ENCODE measurements at regions not wholly inside any gene's neighbourhood (a gene's known extent, or its start where the extent isn't known, plus 50 kb on each side); places are given as distances from the start of the nearest gene placed in this dataset.

- in situ Hi-C loops (cut with HindIII; ENCODE audit: low sequenced_read_pairs): no loop called here
- DNase-seq (ENCODE audit: low spot score): no peak
Measured at GRCh38 chr11:116177521-116178210, 595.1 kb downstream of the BUD13 start.

- in situ Hi-C loops (cut with HindIII; ENCODE audit: low sequenced_read_pairs): no loop called here
- no peak for DNase-seq (ENCODE audit: low spot score)
Measured at GRCh38 chr11:116176484-116177005, 596.2 kb downstream of the BUD13 start.

- DNase-seq (ENCODE audit: low spot score): peak; percentile 80
- in situ Hi-C loops (cut with HindIII; ENCODE audit: low sequenced_read_pairs): no loop called here
Measured at GRCh38 chr11:116175707-116176106, 597.1 kb downstream of the BUD13 start.

- DNase-seq (ENCODE audit: low spot score): no peak
- in situ Hi-C loops (cut with HindIII; ENCODE audit: low sequenced_read_pairs): no loop called here
Measured at GRCh38 chr11:116173941-116174911, 598.6 kb downstream of the BUD13 start.

- no peak for DNase-seq (ENCODE audit: low spot score)
- in situ Hi-C loops (cut with HindIII; ENCODE audit: low sequenced_read_pairs): no loop called here
Measured at GRCh38 chr11:116173506-116173905, 599.3 kb downstream of the BUD13 start.

GRCh38 chr11:116172851-116173250, 599.9 kb downstream of the BUD13 start:
- no peak for DNase-seq (ENCODE audit: low spot score)
- in situ Hi-C loops (cut with HindIII; ENCODE audit: low sequenced_read_pairs): no loop called here

- DNase-seq (ENCODE audit: low spot score): no peak
- in situ Hi-C loops (cut with HindIII; ENCODE audit: low sequenced_read_pairs): no loop called here
Measured at GRCh38 chr11:116172156-116172555, 600.6 kb downstream of the BUD13 start.

GRCh38 chr11:116171271-116172140, 601.3 kb downstream of the BUD13 start:
- in situ Hi-C loops (cut with HindIII; ENCODE audit: low sequenced_read_pairs): no loop called here
- DNase-seq (ENCODE audit: low spot score): no peak

GRCh38 chr11:116170526-116171120, 602.2 kb downstream of the BUD13 start:
- in situ Hi-C loops (cut with HindIII; ENCODE audit: low sequenced_read_pairs): no loop called here
- DNase-seq (ENCODE audit: low spot score): no peak

GRCh38 chr11:116169776-116170175, 603.0 kb downstream of the BUD13 start:
- in situ Hi-C loops (cut with HindIII; ENCODE audit: low sequenced_read_pairs): no loop called here

GRCh38 chr11:116168459-116168787, 604.4 kb downstream of the BUD13 start:
- in situ Hi-C loops (cut with HindIII; ENCODE audit: low sequenced_read_pairs): no loop called here
- no peak for DNase-seq (ENCODE audit: low spot score)

More at GRCh38 chr11:116169776-116170175, 603.0 kb downstream of the BUD13 start:
- DNase-seq (ENCODE audit: low spot score): no peak

GRCh38 chr11:116167706-116168458, 604.9 kb downstream of the BUD13 start:
- peak; percentile 85 for DNase-seq (ENCODE audit: low spot score)
- in situ Hi-C loops (cut with HindIII; ENCODE audit: low sequenced_read_pairs): no loop called here

GRCh38 chr11:116166573-116167465, 606.0 kb downstream of the BUD13 start:
- in situ Hi-C loops (cut with HindIII; ENCODE audit: low sequenced_read_pairs): no loop called here
- DNase-seq (ENCODE audit: low spot score): no peak

- in situ Hi-C loops (cut with HindIII; ENCODE audit: low sequenced_read_pairs): no loop called here
- DNase-seq (ENCODE audit: low spot score): no peak
Measured at GRCh38 chr11:116164843-116165242, 607.9 kb downstream of the BUD13 start.

- in situ Hi-C loops (cut with HindIII; ENCODE audit: low sequenced_read_pairs): no loop called here
- no peak for DNase-seq (ENCODE audit: low spot score)
Measured at GRCh38 chr11:116162886-116163230, 609.9 kb downstream of the BUD13 start.

- in situ Hi-C loops (cut with HindIII; ENCODE audit: low sequenced_read_pairs): no loop called here
- no peak for DNase-seq (ENCODE audit: low spot score)
Measured at GRCh38 chr11:116162086-116162885, 610.5 kb downstream of the BUD13 start.

GRCh38 chr11:116148645-116149044, 624.1 kb downstream of the BUD13 start:
- DNase-seq (ENCODE audit: low spot score): no peak
- in situ Hi-C loops (cut with HindIII; ENCODE audit: low sequenced_read_pairs): no loop called here

All from G401 (cell line).